ENCODE measurements at regions not wholly inside any gene's neighbourhood (a gene's known extent, or its start where the extent isn't known, plus 50 kb on each side); places are given as distances from the start of the nearest gene placed in this dataset.

- DNase-seq (ENCODE audit: extremely low read depth in 1 of 2, low read depth in 1 of 2): no peak
These were observed 448.1 kb upstream of the DCC start for GRCh38 chr18:51891876-51892275.

DNA sequence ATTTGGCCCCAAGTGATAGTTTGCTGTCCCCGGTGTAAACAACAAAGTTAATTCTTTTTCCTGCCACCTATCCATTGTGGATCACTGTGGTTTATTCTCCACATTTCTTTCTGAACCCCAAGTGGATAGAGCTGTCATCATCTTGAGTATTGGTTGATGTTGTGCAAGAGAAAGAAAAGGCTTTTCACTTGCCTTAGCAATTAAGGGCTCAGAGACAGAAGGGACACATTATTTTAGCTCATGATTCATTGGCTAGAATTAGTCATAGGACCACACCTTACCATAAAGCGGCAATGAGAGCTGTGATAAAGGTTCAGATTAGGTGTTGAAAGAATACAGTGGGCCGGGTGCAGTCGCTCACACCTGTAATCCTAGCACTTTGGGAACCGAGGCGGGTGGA is 442.1 kb upstream of the DCC start:
- DNase-seq (ENCODE audit: extremely low read depth in 1 of 2, low read depth in 1 of 2): no peak

GRCh38 chr18:51907687-51908597 is 432.1 kb upstream of the DCC start:
- DNase-seq (ENCODE audit: extremely low read depth in 1 of 2, low read depth in 1 of 2): no peak

DNA sequence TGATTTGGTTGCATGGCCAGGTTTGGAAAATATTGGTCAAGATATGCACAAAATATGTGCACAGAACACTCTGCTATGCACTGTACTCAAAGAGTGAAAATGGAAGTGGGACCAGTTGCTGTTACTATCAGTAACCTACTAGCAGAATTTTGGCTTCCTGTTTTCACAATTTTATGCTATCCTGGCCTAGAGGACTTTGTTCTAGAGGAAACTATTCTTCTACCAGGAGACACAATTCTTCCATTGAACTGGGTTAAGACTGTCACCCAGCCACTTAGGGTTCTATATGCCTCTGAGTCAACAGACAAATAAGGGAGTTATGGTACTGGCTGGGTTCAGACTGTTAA is 431.4 kb upstream of the DCC start:
- no peak for DNase-seq (ENCODE audit: extremely low read depth in 1 of 2, low read depth in 1 of 2)

- no peak for DNase-seq (ENCODE audit: extremely low read depth in 1 of 2, low read depth in 1 of 2)
These were observed 428.4 kb upstream of the DCC start for GRCh38 chr18:51911584-51911983.

DNA sequence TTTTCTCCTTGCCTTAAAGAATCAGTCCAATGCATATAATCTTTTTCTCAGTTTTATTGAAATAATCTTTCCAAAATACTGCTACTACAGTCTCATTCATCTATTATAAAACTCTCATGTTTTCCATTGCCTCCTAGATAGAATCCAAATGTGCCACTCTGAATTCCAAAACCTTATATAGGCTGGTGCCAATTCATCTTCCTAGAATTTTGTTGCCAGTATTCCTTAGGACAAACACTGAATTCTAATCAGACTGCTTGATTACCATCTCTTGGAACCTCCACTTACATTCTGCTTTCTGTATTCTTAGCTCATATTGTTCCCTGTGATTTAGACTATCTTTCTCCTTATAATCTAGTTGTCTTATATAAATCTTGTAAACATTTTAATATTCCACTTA is 427.6 kb upstream of the DCC start:
- no peak for DNase-seq (ENCODE audit: extremely low read depth in 1 of 2, low read depth in 1 of 2)

GRCh38 chr18:51915176-51915575 is 424.8 kb upstream of the DCC start:
- DNase-seq (ENCODE audit: extremely low read depth in 1 of 2, low read depth in 1 of 2): no peak

- DNase-seq (ENCODE audit: extremely low read depth in 1 of 2, low read depth in 1 of 2): no peak
These were observed 418.1 kb upstream of the DCC start for GRCh38 chr18:51921862-51922261.

DNA sequence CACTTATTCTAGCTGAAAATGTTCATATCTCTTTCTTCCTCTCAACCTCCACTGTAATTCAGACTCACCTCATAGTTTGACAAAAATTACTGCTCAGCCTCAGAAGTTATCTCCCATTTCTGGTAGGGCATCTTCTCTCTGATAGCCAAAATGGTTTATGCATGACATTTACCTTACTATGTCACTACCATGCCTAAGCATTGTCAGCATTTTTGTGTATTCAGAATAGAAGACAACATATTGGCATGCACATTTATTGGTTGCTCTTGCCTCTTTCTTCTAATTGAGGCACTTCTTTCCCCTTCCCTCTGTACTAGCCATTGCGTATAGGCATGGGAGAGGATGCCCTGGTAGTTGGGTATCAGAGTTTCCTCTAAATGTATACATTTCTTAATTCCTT is 406.1 kb upstream of the DCC start:
- DNase-seq (ENCODE audit: extremely low read depth in 1 of 2, low read depth in 1 of 2): no peak

DNA sequence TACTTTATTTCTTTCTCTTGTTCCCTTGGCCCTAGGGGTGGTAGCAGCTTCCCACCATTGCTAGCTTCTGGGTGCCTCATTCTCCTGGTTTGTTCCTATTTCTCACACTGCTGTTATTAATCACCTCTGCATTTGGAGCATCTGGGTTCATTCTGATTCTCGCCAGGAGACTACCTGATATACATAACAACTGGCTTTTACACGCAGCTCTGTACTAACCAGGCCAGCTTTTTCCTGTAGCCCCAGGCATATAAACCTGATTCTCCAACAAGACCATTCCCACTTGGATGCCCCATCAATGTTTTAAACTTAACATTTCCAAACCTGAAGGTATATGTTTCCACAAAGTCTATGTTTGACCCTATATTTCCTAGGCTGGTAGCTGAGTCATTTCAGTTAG is 403.9 kb upstream of the DCC start:
- no peak for DNase-seq (ENCODE audit: extremely low read depth in 1 of 2, low read depth in 1 of 2)

DNA sequence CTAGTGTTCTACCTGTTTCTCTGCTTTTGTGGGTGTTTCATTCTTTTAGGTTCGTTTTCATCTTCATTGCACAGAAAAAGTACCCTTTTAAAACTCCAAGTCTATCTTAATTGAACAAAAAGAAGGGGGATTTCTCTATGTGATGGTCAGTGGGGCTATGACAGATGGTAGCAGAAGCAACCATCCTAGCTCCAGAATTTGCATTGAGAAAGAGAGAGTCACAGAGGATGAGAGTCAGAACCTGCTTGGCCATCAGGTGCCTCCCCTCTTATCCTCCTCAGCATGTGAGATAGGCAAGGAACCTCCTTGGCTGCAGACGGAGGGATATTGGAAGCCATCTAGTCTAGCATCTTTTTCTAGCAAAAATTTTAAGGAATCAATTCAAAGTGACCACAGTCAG is 398.0 kb upstream of the DCC start:
- no peak for DNase-seq (ENCODE audit: extremely low read depth in 1 of 2, low read depth in 1 of 2)

DNA sequence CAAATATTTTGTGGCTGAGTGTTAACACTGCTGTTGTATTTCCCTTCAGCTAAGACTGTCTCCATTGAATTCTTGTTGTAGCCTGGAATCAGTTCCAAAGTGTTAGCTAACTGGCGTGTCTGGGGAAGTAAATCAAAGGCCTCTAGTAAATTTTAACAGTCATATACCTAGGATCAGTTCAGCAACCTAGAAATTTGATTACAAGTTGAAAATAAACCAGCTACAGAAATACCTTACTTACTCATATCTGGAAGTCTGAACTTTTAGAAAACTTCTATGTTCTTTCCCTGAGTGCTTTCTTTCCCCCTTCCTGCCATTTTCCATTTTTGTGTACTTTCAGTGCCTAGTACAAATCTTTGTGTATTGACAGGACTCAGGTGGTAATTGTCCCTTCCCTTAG is 396.7 kb upstream of the DCC start:
- no peak for DNase-seq (ENCODE audit: extremely low read depth in 1 of 2, low read depth in 1 of 2)

DNA sequence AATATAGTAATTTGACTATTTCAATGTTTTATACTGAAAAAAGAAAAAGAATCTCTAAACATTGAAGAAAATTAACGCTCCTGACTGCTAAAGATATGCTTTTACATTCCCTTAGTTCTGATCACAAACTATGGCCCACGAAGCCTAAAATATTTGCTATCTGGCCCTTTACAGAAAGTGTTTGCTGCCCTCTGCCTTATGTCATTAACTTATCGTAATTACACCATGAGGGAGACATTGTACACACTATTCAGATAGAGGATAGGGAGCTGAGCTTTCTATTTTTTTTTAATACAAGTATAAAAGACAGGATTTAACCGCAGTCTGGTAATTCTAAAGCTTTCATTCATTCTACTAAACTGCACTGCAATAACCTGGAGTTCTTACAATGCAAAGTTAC is 393.1 kb upstream of the DCC start:
- no peak for DNase-seq (ENCODE audit: extremely low read depth in 1 of 2, low read depth in 1 of 2)

- no peak for DNase-seq (ENCODE audit: extremely low read depth in 1 of 2, low read depth in 1 of 2)
These were observed 387.2 kb upstream of the DCC start for GRCh38 chr18:51952844-51953243.

- DNase-seq (ENCODE audit: extremely low read depth in 1 of 2, low read depth in 1 of 2): no peak
These were observed 386.5 kb upstream of the DCC start for GRCh38 chr18:51953521-51953920.

DNA sequence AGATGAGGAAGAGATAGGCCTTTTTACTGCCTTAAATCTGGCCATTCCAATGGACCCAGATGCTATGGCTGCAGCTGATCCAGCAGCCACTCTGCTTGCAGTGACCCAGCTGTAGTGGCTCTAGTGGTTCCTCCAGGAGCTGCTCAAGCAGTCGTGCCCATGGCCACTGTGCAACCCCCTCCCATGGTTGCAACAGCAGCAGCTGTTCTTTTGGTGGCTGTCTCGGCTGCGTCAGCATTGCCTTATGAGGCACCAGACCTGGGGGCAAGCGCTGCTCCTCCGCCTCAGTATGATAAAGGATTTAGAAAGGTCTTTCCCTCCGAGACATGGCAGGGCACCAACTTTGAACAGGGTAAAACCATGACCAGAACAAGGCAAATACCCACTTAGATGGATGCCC is 384.9 kb upstream of the DCC start:
- DNase-seq (ENCODE audit: extremely low read depth in 1 of 2, low read depth in 1 of 2): no peak

DNA sequence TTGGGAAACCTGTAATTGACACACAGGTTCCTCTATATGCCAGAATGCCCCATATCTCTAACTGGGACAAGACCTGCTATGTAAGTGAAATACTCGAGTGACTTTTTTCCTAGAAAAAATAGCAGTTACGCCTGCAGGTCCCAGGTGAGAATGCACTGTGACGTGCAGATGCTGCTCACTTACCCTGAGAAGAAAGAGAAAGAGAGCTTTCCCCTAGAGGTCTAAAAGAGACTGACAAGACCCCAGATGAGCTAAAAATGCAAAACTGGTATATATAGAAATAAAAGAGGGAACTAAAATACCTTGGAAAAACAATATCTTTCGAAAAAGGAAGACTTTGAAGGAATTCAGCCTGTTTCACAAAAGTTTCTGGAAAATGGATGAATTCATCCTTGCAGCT is 383.0 kb upstream of the DCC start:
- no peak for DNase-seq (ENCODE audit: extremely low read depth in 1 of 2, low read depth in 1 of 2)

GRCh38 chr18:51980101-51980500 is 359.9 kb upstream of the DCC start:
- no peak for DNase-seq (ENCODE audit: extremely low read depth in 1 of 2, low read depth in 1 of 2)

- no peak for DNase-seq (ENCODE audit: extremely low read depth in 1 of 2, low read depth in 1 of 2)
These were observed 351.7 kb upstream of the DCC start for GRCh38 chr18:51988277-51988676.

DNA sequence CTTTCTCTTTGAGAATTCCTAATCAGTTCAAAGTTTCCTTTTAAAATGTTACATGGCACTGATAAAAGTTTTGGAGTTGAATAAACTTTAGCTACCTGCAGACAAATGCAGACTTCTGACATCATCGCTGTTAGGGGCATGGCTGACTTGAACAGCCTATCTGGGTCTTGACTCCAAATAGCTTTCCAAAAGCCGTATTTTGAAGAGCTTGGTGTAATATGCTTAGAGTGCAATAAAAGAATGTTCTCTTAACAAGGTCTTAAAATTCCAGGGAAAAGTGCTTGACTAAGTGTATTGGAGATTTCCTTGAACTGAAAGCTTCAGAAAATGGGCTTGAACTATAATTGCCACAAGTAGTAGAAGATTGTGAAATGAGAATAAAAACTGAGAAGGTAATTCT is 342.9 kb upstream of the DCC start:
- no peak for DNase-seq (ENCODE audit: extremely low read depth in 1 of 2, low read depth in 1 of 2)

GRCh38 chr18:51998066-51998465 is 341.9 kb upstream of the DCC start:
- DNase-seq (ENCODE audit: extremely low read depth in 1 of 2, low read depth in 1 of 2): no peak

- no peak for DNase-seq (ENCODE audit: extremely low read depth in 1 of 2, low read depth in 1 of 2)
These were observed 341.3 kb upstream of the DCC start for GRCh38 chr18:51998711-51999110.

GRCh38 chr18:51999351-51999750 is 340.6 kb upstream of the DCC start:
- DNase-seq (ENCODE audit: extremely low read depth in 1 of 2, low read depth in 1 of 2): no peak
